Liver (tissue), 8 donors: ENCODE measurements at regions not wholly inside any gene's neighbourhood (a gene's known extent, or its start where the extent isn't known, plus 50 kb on each side); places are given as distances from the start of the nearest gene placed in this dataset.

Experiments used
- DNase-seq: peaks from one replicate; pipeline ENCODE4 v3.0.0-alpha.2; 2017; ENCODE audit warnings: low spot score
- H3K27ac ChIP-seq, 2 donors: one replicate each; pipeline ENCODE4 v1.7.0; 2013; ENCODE audit warnings: inconsistent platforms in 2 of 2, low read length in 2 of 2, control low read depth in 1 of 2, low read depth in 1 of 2, mild to moderate bottlenecking in 1 of 2
- H3K27me3 ChIP-seq, 4 donors: one replicate each; pipeline versions ENCODE4 v1.6.1 to v1.7.0; 2013; ENCODE audit warnings: low read length in 3 of 4, inconsistent platforms in 1 of 4, mild to moderate bottlenecking in 1 of 4, moderate library complexity in 1 of 4; ENCODE audit not compliant: control insufficient read depth in 4 of 4, insufficient read depth in 4 of 4
- H3K36me3 ChIP-seq, 4 donors: one replicate each; pipeline versions ENCODE4 v1.6.1 to v1.7.0; 2013; ENCODE audit warnings: low read length in 3 of 4, mild to moderate bottlenecking in 3 of 4, low read depth in 1 of 4, moderate library complexity in 1 of 4; ENCODE audit not compliant: control insufficient read depth in 4 of 4, insufficient read depth in 3 of 4
- H3K4me1 ChIP-seq, 4 donors: one replicate each; pipeline versions ENCODE4 v1.6.1 to v1.7.0; 2013; ENCODE audit warnings: low read length in 3 of 4, mild to moderate bottlenecking in 3 of 4, moderate library complexity in 1 of 4; ENCODE audit not compliant: control insufficient read depth in 4 of 4, insufficient read depth in 4 of 4
- H3K4me3 ChIP-seq, 3 donors: one replicate each; pipeline versions ENCODE4 v1.6.1 to v1.7.0; 2013; ENCODE audit warnings: low read length in 3 of 3, control low read depth in 1 of 3, low read depth in 1 of 3, mild to moderate bottlenecking in 1 of 3
- H3K9ac ChIP-seq, 2 donors: one replicate each; pipeline ENCODE4 v1.7.0; 2013; ENCODE audit warnings: low read length in 2 of 2, mild to moderate bottlenecking in 2 of 2, moderate library complexity in 2 of 2, control low read depth in 1 of 2, low read depth in 1 of 2
- H3K9me3 ChIP-seq, 4 donors: one replicate each; pipeline versions ENCODE4 v1.6.1 to v1.7.0; 2013; ENCODE audit warnings: low read length in 3 of 4; ENCODE audit not compliant: control insufficient read depth in 4 of 4
- ATF3 ChIP-seq: IDR thresholded peaks from 2 replicates; pipeline ENCODE4 v1.6.1; 2016; ENCODE audit warnings: antibody characterized with exemption
- CTCF ChIP-seq: fragments of 150-350 bp; IDR thresholded peaks from 2 replicates; pipeline ENCODE4 v1.5.1; 2017; ENCODE audit warnings: improper control_type of control experiment, low read depth, low read length; ENCODE audit not compliant: missing input control
- EGR1 ChIP-seq, 2 donors: IDR thresholded peaks; 2 replicates each; pipeline ENCODE4 v1.6.1; 2016 to 2018; ENCODE audit warnings: antibody characterized with exemption in 2 of 2, low read depth in 2 of 2
- FOXA1 ChIP-seq: IDR thresholded peaks from 2 replicates; pipeline ENCODE4 v1.6.1; 2016; ENCODE audit warnings: antibody characterized with exemption
- FOXA2 ChIP-seq: IDR thresholded peaks from 2 replicates; pipeline ENCODE4 v1.6.1; 2016; ENCODE audit warnings: antibody characterized with exemption
- GABPA ChIP-seq, 2 donors: IDR thresholded peaks in 1 of 2; conservative IDR thresholded peaks in 1 of 2; 2 replicates each; pipeline ENCODE4 v1.6.1; 2016; ENCODE audit warnings: antibody characterized with exemption in 2 of 2, mild to moderate bottlenecking in 1 of 2, moderate library complexity in 1 of 2
- HNF4G ChIP-seq: IDR thresholded peaks from 2 replicates; pipeline ENCODE4 v1.6.1; 2016; ENCODE audit warnings: antibody characterized with exemption
- JUND ChIP-seq, 2 donors: IDR thresholded peaks; 2 replicates each; pipeline ENCODE4 v1.6.1; 2016; ENCODE audit warnings: antibody characterized with exemption in 2 of 2
- MAX ChIP-seq: IDR thresholded peaks from 2 replicates; pipeline ENCODE4 v1.6.1; 2016; ENCODE audit warnings: antibody characterized with exemption
- NR2F2 ChIP-seq: IDR thresholded peaks from 2 replicates; pipeline ENCODE4 v1.6.1; 2016; ENCODE audit warnings: antibody characterized with exemption
- RAD21 ChIP-seq, 2 donors: IDR thresholded peaks; 2 replicates each; pipeline ENCODE4 v1.6.1; 2016; ENCODE audit warnings: antibody characterized with exemption in 2 of 2, mild to moderate bottlenecking in 2 of 2
- REST ChIP-seq: IDR thresholded peaks from 2 replicates; pipeline ENCODE4 v1.6.1; 2016; ENCODE audit warnings: antibody characterized with exemption, mild to moderate bottlenecking
- SP1 ChIP-seq: IDR thresholded peaks from 2 replicates; pipeline ENCODE4 v1.6.1; 2018; ENCODE audit warnings: antibody characterized with exemption, mild to moderate bottlenecking
- YY1 ChIP-seq: IDR thresholded peaks from 2 replicates; pipeline ENCODE4 v1.6.1; 2016; ENCODE audit warnings: antibody characterized with exemption, mild to moderate bottlenecking
- WGBS: extraction: QIAGEN DNeasy Blood & Tissue Kit; methylation state at CpG from one replicate; pipeline ENCODE4 v1.1.7; 2013; 5-methylcytosine and 5-hydroxymethylcytosine counted together
- donor health status: healthy.
- donor health status: healthy.
- donor health status: healthy.
- donor health status: healthy.
- donor health status: healthy.

- no peak for DNase-seq
- H3K4me3 ChIP-seq, result no peak overlapping the region
- no peak for TF ChIP-seq FOXA2
- TF ChIP-seq RAD21 (IDR thresholded peaks at IDR 0.05), result no peak
- no peak for TF ChIP-seq ATF3
- no peak for TF ChIP-seq GABPA (IDR thresholded peaks at IDR 0.05 in 1 of 2, conservative IDR thresholded peaks at IDR 0.05 in 1 of 2)
- no peak for TF ChIP-seq CTCF
- no peak for TF ChIP-seq YY1
- TF ChIP-seq NR2F2, result no peak
- TF ChIP-seq FOXA1, result no peak
- no peak for TF ChIP-seq SP1
- no peak for TF ChIP-seq HNF4G
- no peak for TF ChIP-seq REST
- no peak for TF ChIP-seq MAX
- TF ChIP-seq EGR1 (IDR thresholded peaks at IDR 0.05; ENCODE audit: low read depth in 2 of 2), result no peak
- H3K27me3 ChIP-seq, result no peaks in the 10 kb centered on the region
- no peaks in the 10 kb centered on the region for H3K9me3 ChIP-seq
- no peak overlapping the region for H3K27ac ChIP-seq
- no peaks in the 10 kb centered on the region for H3K4me1 ChIP-seq
- WGBS, result 80% methylated on average over 19 of the region's 19 CpGs
- H3K9ac ChIP-seq, result no peak overlapping the region
- no peaks in the 10 kb centered on the region for H3K36me3 ChIP-seq
These were observed 72.1 kb downstream of the MRPL36 start for GRCh38 chr5:1727571-1727970.

- H3K4me1 ChIP-seq, result no peaks in the 10 kb centered on the region
- 87% methylated on average over 11 of the region's 11 CpGs for WGBS
- H3K27me3 ChIP-seq, result no peaks in the 10 kb centered on the region
- no peak overlapping the region for H3K4me3 ChIP-seq
- no peaks in the 10 kb centered on the region for H3K9me3 ChIP-seq
- H3K27ac ChIP-seq, result no peak overlapping the region
- H3K36me3 ChIP-seq, result no peaks in the 10 kb centered on the region
- no peak for TF ChIP-seq CTCF
- TF ChIP-seq EGR1 (IDR thresholded peaks at IDR 0.05; ENCODE audit: low read depth in 2 of 2), result no peak
- no peak for TF ChIP-seq JUND (IDR thresholded peaks at IDR 0.05)
- no peak for TF ChIP-seq MAX
- TF ChIP-seq ATF3, result no peak
- no peak overlapping the region for H3K9ac ChIP-seq
- no peak for DNase-seq
These were observed 72.7 kb downstream of the MRPL36 start for GRCh38 chr5:1726956-1727355.
